ENCODE measurements at regions not wholly inside any gene's neighbourhood (a gene's known extent, or its start where the extent isn't known, plus 50 kb on each side); places are given as distances from the start of the nearest gene placed in this dataset.
"Not testable (repeated sequence)": the region's sequence is repeated elsewhere in the genome, so short reads cannot be mapped to it uniquely, and the experiment has no call there.

- Mint-ChIP-seq H3K4me3 (no peak overlapping the region), H3K27me3 (peaks cover 0 to 7% (median 0%) of the 10 kb centered on the region in 5 donors), H3K4me1 (no peaks in the 10 kb centered on the region), H3K9me3 (no peaks in the 10 kb centered on the region), H3K27ac (no peak overlapping the region), H3K36me3 (no peaks in the 10 kb centered on the region)
- ATAC-seq: no peak
- POLR2A ChIA-PET: no interaction called here
- no peak for DNase-seq
These were observed 95.3 kb downstream of the NAV1 start for GRCh38 chr1:201634261-201634660.

- H3K9me3 Mint-ChIP-seq: no peaks in the 10 kb centered on the region
- POLR2A ChIA-PET: no interaction called here
- ATAC-seq (no peak), DNase-seq (no peak)
- no peaks in the 10 kb centered on the region for H3K36me3 Mint-ChIP-seq
- peaks cover 0 to 5% (median 0%) of the 10 kb centered on the region in 5 donors for H3K27me3 Mint-ChIP-seq
- H3K4me1 Mint-ChIP-seq: no peaks in the 10 kb centered on the region
- H3K27ac Mint-ChIP-seq: peak overlapping the region in 1 of 10 donors; percentile 1
- no peak overlapping the region for H3K4me3 Mint-ChIP-seq
These were observed 97.2 kb downstream of the NAV1 start for GRCh38 chr1:201636097-201636496.

- Mint-ChIP-seq H3K9me3 (no peaks in the 10 kb centered on the region), H3K27me3 (peaks cover 0 to 5% (median 0%) of the 10 kb centered on the region in 5 donors), H3K27ac (peak overlapping the region in 1 of 10 donors; percentile 1), H3K4me1 (no peaks in the 10 kb centered on the region), H3K4me3 (no peak overlapping the region), H3K36me3 (no peaks in the 10 kb centered on the region)
- no peak for ATAC-seq
- DNase-seq: no peak
- POLR2A ChIA-PET: no interaction called here
These were observed 97.6 kb downstream of the NAV1 start for GRCh38 chr1:201636510-201636971.

GRCh38 chr1:201637282-201638079 lies 98.6 kb downstream of the NAV1 start:
- DNase-seq: no peak
- Mint-ChIP-seq H3K36me3 (no peaks in the 10 kb centered on the region), H3K9me3 (peaks cover 0 to 1% (median 0%) of the 10 kb centered on the region in 9 donors), H3K4me3 (no peak overlapping the region), H3K4me1 (no peaks in the 10 kb centered on the region), H3K27ac (no peak overlapping the region), H3K27me3 (peaks cover 0 to 9% (median 3%) of the 10 kb centered on the region in 5 donors)
- POLR2A ChIA-PET: no interaction called here
- ATAC-seq: no peak

GRCh38 chr1:201639391-201639790 lies 100.5 kb downstream of the NAV1 start:
- H3K9me3 Mint-ChIP-seq: peaks cover 0 to 10% (median 0%) of the 10 kb centered on the region in 9 donors
- no peaks in the 10 kb centered on the region for H3K4me1 Mint-ChIP-seq
- no peak for DNase-seq
- POLR2A ChIA-PET: no interaction called here
- H3K4me3 Mint-ChIP-seq: no peak overlapping the region
- peaks cover 0 to 22% (median 18%) of the 10 kb centered on the region in 5 donors for H3K27me3 Mint-ChIP-seq
- no peak overlapping the region for H3K27ac Mint-ChIP-seq
- ATAC-seq: no peak
- H3K36me3 Mint-ChIP-seq: peaks cover 0 to 3% (median 0%) of the 10 kb centered on the region in 3 donors

GRCh38 chr1:201639826-201640225 lies 100.9 kb downstream of the NAV1 start:
- Mint-ChIP-seq H3K27me3 (peaks cover 4 to 26% (median 22%) of the 10 kb centered on the region in 5 donors), H3K4me3 (no peak overlapping the region), H3K27ac (no peak overlapping the region), H3K9me3 (peaks cover 0 to 10% (median 0%) of the 10 kb centered on the region in 9 donors), H3K4me1 (no peaks in the 10 kb centered on the region), H3K36me3 (peaks cover 0 to 3% (median 0%) of the 10 kb centered on the region in 3 donors)
- DNase-seq (no peak), ATAC-seq (no peak)
- POLR2A ChIA-PET: no interaction called here

GRCh38 chr1:201640624-201641023 lies 101.7 kb downstream of the NAV1 start:
- peaks cover 0 to 10% (median 0%) of the 10 kb centered on the region in 9 donors for H3K9me3 Mint-ChIP-seq

GRCh38 chr1:201641524-201642253 lies 102.8 kb downstream of the NAV1 start:
- H3K36me3 Mint-ChIP-seq: peaks cover 0 to 3% (median 0%) of the 10 kb centered on the region in 3 donors
- peaks cover 10 to 40% (median 31%) of the 10 kb centered on the region in 5 donors for H3K27me3 Mint-ChIP-seq
- no peaks in the 10 kb centered on the region for H3K4me1 Mint-ChIP-seq
- no peak overlapping the region for H3K27ac Mint-ChIP-seq
- POLR2A ChIA-PET: no interaction called here
- no peak overlapping the region for H3K4me3 Mint-ChIP-seq
- DNase-seq (no peak), ATAC-seq (no peak)
- H3K9me3 Mint-ChIP-seq: peaks cover 0 to 10% (median 0%) of the 10 kb centered on the region in 9 donors

More at GRCh38 chr1:201640624-201641023, 101.7 kb downstream of the NAV1 start:
- H3K36me3 Mint-ChIP-seq: peaks cover 0 to 3% (median 0%) of the 10 kb centered on the region in 3 donors
- ATAC-seq (no peak), DNase-seq (no peak)
- H3K27ac Mint-ChIP-seq: no peak overlapping the region
- POLR2A ChIA-PET: no interaction called here
- H3K4me3 Mint-ChIP-seq: no peak overlapping the region
- H3K4me1 Mint-ChIP-seq: no peaks in the 10 kb centered on the region
- H3K27me3 Mint-ChIP-seq: peaks cover 4 to 30% (median 24%) of the 10 kb centered on the region in 5 donors

GRCh38 chr1:201643835-201644104 lies 104.8 kb downstream of the NAV1 start:
- Mint-ChIP-seq H3K27me3 (peaks cover 12 to 55% (median 43%) of the 10 kb centered on the region in 5 donors), H3K4me1 (no peaks in the 10 kb centered on the region), H3K4me3 (no peak overlapping the region), H3K27ac (no peak overlapping the region), H3K36me3 (peaks cover 0 to 3% (median 2%) of the 10 kb centered on the region in 3 donors), H3K9me3 (peaks cover 0 to 10% (median 0%) of the 10 kb centered on the region in 9 donors)
- DNase-seq (no peak), ATAC-seq (no peak)
- POLR2A ChIA-PET: no interaction called here

GRCh38 chr1:201644197-201644596 lies 105.3 kb downstream of the NAV1 start:
- no peak for DNase-seq

GRCh38 chr1:201645000-201645399 lies 106.1 kb downstream of the NAV1 start:
- peaks cover 0 to 10% (median 0%) of the 10 kb centered on the region in 9 donors for H3K9me3 Mint-ChIP-seq
- POLR2A ChIA-PET: not testable (repeated sequence)
- peaks cover 12 to 55% (median 46%) of the 10 kb centered on the region in 5 donors for H3K27me3 Mint-ChIP-seq

More at GRCh38 chr1:201644197-201644596, 105.3 kb downstream of the NAV1 start:
- H3K36me3 Mint-ChIP-seq: peaks cover 0 to 3% (median 2%) of the 10 kb centered on the region in 3 donors
- POLR2A ChIA-PET: no interaction called here
- no peaks in the 10 kb centered on the region for H3K4me1 Mint-ChIP-seq
- H3K27me3 Mint-ChIP-seq: peaks cover 12 to 55% (median 43%) of the 10 kb centered on the region in 5 donors
- H3K27ac Mint-ChIP-seq: no peak overlapping the region
- ATAC-seq: no peak
- H3K4me3 Mint-ChIP-seq: no peak overlapping the region
- H3K9me3 Mint-ChIP-seq: peaks cover 0 to 10% (median 0%) of the 10 kb centered on the region in 9 donors

GRCh38 chr1:201645956-201646355 lies 107.0 kb downstream of the NAV1 start:
- H3K27ac Mint-ChIP-seq: no peak overlapping the region
- ATAC-seq (no peak), DNase-seq (no peak)
- no peak overlapping the region for H3K4me3 Mint-ChIP-seq
- peaks cover 0 to 10% (median 0%) of the 10 kb centered on the region in 9 donors for H3K9me3 Mint-ChIP-seq
- POLR2A ChIA-PET: no interaction called here
- peaks cover 0 to 8% (median 4%) of the 10 kb centered on the region in 4 donors for H3K4me1 Mint-ChIP-seq
- peaks cover 14 to 64% (median 51%) of the 10 kb centered on the region in 5 donors for H3K27me3 Mint-ChIP-seq
- peaks cover 0 to 3% (median 2%) of the 10 kb centered on the region in 3 donors for H3K36me3 Mint-ChIP-seq

More at GRCh38 chr1:201645000-201645399, 106.1 kb downstream of the NAV1 start:
- not testable (repeated sequence) for DNase-seq, H3K4me1 Mint-ChIP-seq, H3K36me3 Mint-ChIP-seq, H3K27ac Mint-ChIP-seq, ATAC-seq, H3K4me3 Mint-ChIP-seq

Measured in naive thymus-derived CD8-positive, alpha-beta T cell (primary cell).